ENCODE measurements at regions not wholly inside any gene's neighbourhood (a gene's known extent, or its start where the extent isn't known, plus 50 kb on each side); places are given as distances from the start of the nearest gene placed in this dataset.

GRCh38 chr2:204066051-204066450 lies 129.5 kb downstream of the ICOS start:
- no peak overlapping the region for H4K91ac ChIP-seq (ENCODE audit: insufficient read length, low read depth, low read length)
- no peak overlapping the region for H3T11ph ChIP-seq (ENCODE audit: low read length)
- H4K5ac ChIP-seq (ENCODE audit: insufficient read length, low read depth, low read length) = no peak overlapping the region
- no peak overlapping the region for H3K14ac ChIP-seq (ENCODE audit: insufficient read depth, low read length)
- H2BK120ac ChIP-seq (ENCODE audit: low read depth, low read length, poor library complexity, severe bottlenecking) = no peak overlapping the region
- H3K23ac ChIP-seq (ENCODE audit: insufficient read length, low read depth, low read length) = no peak overlapping the region
- Mint-ChIP-seq H3K27me3 (ENCODE audit: low read depth) (no peaks in the 10 kb centered on the region; the same call in 1 of the 2 replicates), H3K9me3 (peaks cover 7 to 8% of the 10 kb centered on the region in 2 experiments), H3K4me1 (peaks cover 0 to 6% of the 10 kb centered on the region in 2 experiments; a peak in 1 of 4 replicates), H3K36me3 (ENCODE audit: insufficient read depth in 1 of 3, low read depth in 3 of 3) (peaks cover 0 to 11% (median 0%) of the 10 kb centered on the region in 3 experiments; a peak in 2 of 7 replicates), H3K4me3 (no peak overlapping the region), H3K27ac (no peak overlapping the region)
- H3K56ac ChIP-seq (ENCODE audit: insufficient read length, low read depth, low read length) = no peak overlapping the region
- H3K4me2 ChIP-seq (ENCODE audit: insufficient read depth, insufficient read length, low read length) = no peak overlapping the region
- H3K27ac ChIP-seq (ENCODE audit: insufficient read length, low read depth, low read length) = no peak overlapping the region
- no peak overlapping the region for H2AK5ac ChIP-seq (ENCODE audit: insufficient read length, low read length)
- no peak overlapping the region for H3K9ac ChIP-seq (ENCODE audit: extremely low read depth, insufficient read length, low read length)
- H3K4ac ChIP-seq (ENCODE audit: low read depth, low read length) = no peak overlapping the region
- no peaks in the 10 kb centered on the region for H3K27me3 ChIP-seq (ENCODE audit: insufficient read depth, low read length)
- DNase-seq = no peak
- H2BK5ac ChIP-seq (ENCODE audit: insufficient read length, low read length) = no peak overlapping the region
- H3K23me2 ChIP-seq (ENCODE audit: insufficient read length, low read depth, low read length, poor library complexity, severe bottlenecking) = no peaks in the 10 kb centered on the region
- no peak overlapping the region for H2BK20ac ChIP-seq (ENCODE audit: low read depth, low read length, poor library complexity, severe bottlenecking)
- H3K18ac ChIP-seq (ENCODE audit: insufficient read length, low read depth, low read length) = no peak overlapping the region
- no peaks in the 10 kb centered on the region for H3K9me3 ChIP-seq (ENCODE audit: control insufficient read depth, low read depth, low read length)
- H4K8ac ChIP-seq (replicated peaks; ENCODE audit: insufficient read length, low read depth, low read length) = no peak overlapping the region
- no peak for TF ChIP-seq CTCF (conservative IDR thresholded peaks at IDR 0.05)
- no peaks in the 10 kb centered on the region for H3K79me2 ChIP-seq (ENCODE audit: insufficient read depth, low read length)
- no peak overlapping the region for H2BK15ac ChIP-seq (ENCODE audit: low read depth, low read length)
- H3K79me1 ChIP-seq (ENCODE audit: insufficient read depth, low read depth, low read length, poor library complexity, severe bottlenecking) = no peaks in the 10 kb centered on the region
- no peak overlapping the region for H2BK12ac ChIP-seq (ENCODE audit: insufficient read length, low read depth, low read length)
- H4K20me1 ChIP-seq (ENCODE audit: control insufficient read depth, insufficient read depth, insufficient read length) = no peaks in the 10 kb centered on the region
- no CpG with 5 or more reads among the region's 1 CpG for WGBS (ENCODE audit: extremely low coverage, insufficient read length, low lambda C conversion rate)
- no peak overlapping the region for H2AFZ ChIP-seq (ENCODE audit: low read length)
- no peaks in the 10 kb centered on the region for H3K4me1 ChIP-seq (ENCODE audit: insufficient read depth, low read length)

Data from H9 (cell line).